ELR (cell line): ENCODE measurements at regions not wholly inside any gene's neighbourhood (a gene's known extent, or its start where the extent isn't known, plus 50 kb on each side); places are given as distances from the start of the nearest gene placed in this dataset.
"Not testable (repeated sequence)": the region's sequence is repeated elsewhere in the genome, so short reads cannot be mapped to it uniquely, and the experiment has no call there.

ENCODE experiments used
- DNase-seq: peaks from one replicate; pipeline ENCODE4 v3.0.0-alpha.2; 2015; ENCODE audit warnings: low read depth

GRCh38 chr16:76716251-76716650, 439.1 kb downstream of the CNTNAP4 start:
- not testable (repeated sequence) for DNase-seq

GRCh38 chr16:76724181-76724580, 447.0 kb downstream of the CNTNAP4 start:
- DNase-seq: no peak

- DNase-seq: no peak
These were observed 452.3 kb downstream of the CNTNAP4 start for GRCh38 chr16:76729525-76729924.

- no peak for DNase-seq
These were observed 455.7 kb downstream of the CNTNAP4 start for GRCh38 chr16:76732894-76733293.

GRCh38 chr16:76741623-76742022, 449.4 kb upstream of the MON1B start:
- DNase-seq: no peak

GRCh38 chr16:76748461-76749348, 442.3 kb upstream of the MON1B start:
- DNase-seq: no peak

- DNase-seq: no peak
These were observed 441.1 kb upstream of the MON1B start for GRCh38 chr16:76749780-76750375.

GRCh38 chr16:76755496-76755895, 435.5 kb upstream of the MON1B start:
- DNase-seq: no peak

- no peak for DNase-seq
These were observed 434.6 kb upstream of the MON1B start for GRCh38 chr16:76756423-76756822.

- DNase-seq: no peak
These were observed 434.0 kb upstream of the MON1B start for GRCh38 chr16:76756951-76757350.

GRCh38 chr16:76766538-76766937, 424.5 kb upstream of the MON1B start:
- no peak for DNase-seq

- DNase-seq: no peak
These were observed 422.7 kb upstream of the MON1B start for GRCh38 chr16:76768316-76768715.

GRCh38 chr16:76768948-76769347, 422.0 kb upstream of the MON1B start:
- DNase-seq: no peak

GRCh38 chr16:76771216-76771615, 419.8 kb upstream of the MON1B start:
- no peak for DNase-seq

- no peak for DNase-seq
These were observed 413.1 kb upstream of the MON1B start for GRCh38 chr16:76777721-76778465.

GRCh38 chr16:76780556-76780955, 410.4 kb upstream of the MON1B start:
- no peak for DNase-seq

- DNase-seq: no peak
These were observed 406.5 kb upstream of the MON1B start for GRCh38 chr16:76784530-76784929.

GRCh38 chr16:76787394-76787793, 403.6 kb upstream of the MON1B start:
- no peak for DNase-seq

- DNase-seq: no peak
These were observed 399.8 kb upstream of the MON1B start for GRCh38 chr16:76791151-76791550.

GRCh38 chr16:76796416-76796815, 394.6 kb upstream of the MON1B start:
- no peak for DNase-seq

- no peak for DNase-seq
These were observed 394.0 kb upstream of the MON1B start for GRCh38 chr16:76796978-76797377.

- DNase-seq: no peak
These were observed 393.5 kb upstream of the MON1B start for GRCh38 chr16:76797457-76797856.

- DNase-seq: no peak
These were observed 390.8 kb upstream of the MON1B start for GRCh38 chr16:76800196-76800595.
